Suprapubic skin (tissue), 4 donors: ENCODE measurements at regions not wholly inside any gene's neighbourhood (a gene's known extent, or its start where the extent isn't known, plus 50 kb on each side); places are given as distances from the start of the nearest gene placed in this dataset.

Experiments used
- CTCF ChIP-seq, 2 donors: fragments of 200-600 bp in 1 of 2; fragments of 450-650 bp in 1 of 2; sonication (generic) in 1 of 2; IDR thresholded peaks; one replicate each; pipeline ENCODE4 v1.5.1; 2016 to 2019; ENCODE audit warnings: antibody characterized with exemption in 2 of 2, mild to moderate bottlenecking in 1 of 2, moderate library complexity in 1 of 2
- EP300 ChIP-seq: sonication (generic); formaldehyde crosslinking; IDR thresholded peaks from one replicate; pipeline ENCODE4 v1.6.1; 2017; ENCODE audit warnings: antibody characterized with exemption
- POLR2A ChIP-seq, 2 donors: fragments of 450-650 bp; IDR thresholded peaks; one replicate each; pipeline ENCODE4 v1.6.1; 2017; ENCODE audit warnings: antibody characterized with exemption in 2 of 2, mild to moderate bottlenecking in 2 of 2, moderate library complexity in 2 of 2
- POLR2AphosphoS5 ChIP-seq, 3 donors: sonication (generic); formaldehyde crosslinking; IDR thresholded peaks; one replicate each; pipeline ENCODE4 v1.6.1; 2017; ENCODE audit warnings: antibody characterized with exemption in 3 of 3

- TF ChIP-seq EP300 (no peak), CTCF (IDR thresholded peaks at IDR 0.05) (no peak), POLR2A (IDR thresholded peaks at IDR 0.05) (no peak), POLR2AphosphoS5 (IDR thresholded peaks at IDR 0.05) (no peak)
Observed at GRCh38 chr1:234773936-234774677, 164.1 kb upstream of the IRF2BP2 start.
